IPS-18c (cell line): ENCODE measurements at regions not wholly inside any gene's neighbourhood (a gene's known extent, or its start where the extent isn't known, plus 50 kb on each side); places are given as distances from the start of the nearest gene placed in this dataset.

Experiments
- H3K4me3 ChIP-seq: 2 replicates; pipeline ENCODE4 v1.7.0; 2013; ENCODE audit warnings: low read depth, mild to moderate bottlenecking, low read length, moderate library complexity; ENCODE audit not compliant: insufficient read depth
- H3K9me3 ChIP-seq: one replicate; pipeline ENCODE4 v1.6.1; 2013; ENCODE audit warnings: mild to moderate bottlenecking, low read length, moderate library complexity; ENCODE audit not compliant: control insufficient read depth, insufficient read depth

DNA sequence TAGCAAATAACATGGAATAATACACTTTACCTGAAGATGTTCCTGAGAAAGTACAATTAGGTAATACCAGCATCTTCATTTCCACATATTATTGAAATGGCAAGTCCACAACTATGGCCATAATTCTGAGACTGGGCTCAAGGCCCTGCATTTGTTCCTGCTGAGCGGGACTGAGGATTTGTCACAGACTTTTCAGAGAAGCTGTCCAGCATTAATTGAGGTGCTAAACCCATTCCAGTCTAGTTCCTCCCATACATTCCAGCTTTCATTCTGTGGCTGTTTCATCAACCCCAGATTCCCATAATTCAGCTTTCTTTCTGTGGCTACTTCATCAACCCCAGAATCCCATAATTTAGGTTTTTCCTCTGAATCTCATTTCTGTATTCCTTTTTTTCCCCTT is 293.4 kb upstream of the GBE1 start:
- no peaks in the 10 kb centered on the region for H3K9me3 ChIP-seq

DNA sequence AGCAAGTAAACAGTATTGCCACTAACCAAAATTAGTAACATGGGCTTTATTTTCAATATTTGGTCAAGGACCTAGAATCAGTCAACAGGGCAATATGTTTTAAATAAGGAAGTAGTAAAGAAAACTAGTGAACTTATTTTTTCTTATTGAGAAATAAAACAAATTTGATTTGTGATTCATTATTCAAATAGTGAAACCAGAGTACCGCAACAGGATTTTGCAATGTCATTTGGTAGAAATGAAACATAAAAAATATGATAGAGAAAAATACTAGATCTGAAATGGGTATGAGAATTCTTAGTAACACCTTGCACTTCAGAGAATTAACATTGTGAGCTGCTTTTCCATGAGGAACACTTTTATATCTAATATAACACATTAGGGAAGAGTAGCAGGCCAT is 291.8 kb upstream of the GBE1 start:
- H3K9me3 ChIP-seq = no peaks in the 10 kb centered on the region
- H3K4me3 ChIP-seq = no peak overlapping the region

More for the DNA sequence above, 293.4 kb upstream of the GBE1 start:
- no peak overlapping the region for H3K4me3 ChIP-seq

DNA sequence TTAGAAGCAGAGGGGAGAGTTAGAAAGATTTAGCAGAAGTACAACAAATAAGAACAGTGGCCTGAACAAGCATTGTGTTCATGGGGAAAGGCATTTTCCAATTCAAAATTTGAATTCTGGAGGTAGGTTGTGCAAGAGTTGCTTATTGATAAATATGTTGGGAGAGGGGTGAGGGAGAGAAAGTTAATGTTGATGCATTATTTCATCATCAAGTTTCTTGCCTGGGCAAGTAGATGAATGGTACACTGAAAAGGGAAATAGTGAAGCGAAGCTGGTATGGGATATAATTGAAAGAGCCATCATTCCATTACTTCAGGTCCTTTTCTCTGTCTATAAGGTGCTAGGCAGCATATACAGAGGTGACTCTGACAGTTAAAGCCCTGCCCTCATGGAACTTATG is 288.9 kb upstream of the GBE1 start:
- no peak overlapping the region for H3K4me3 ChIP-seq
- no peaks in the 10 kb centered on the region for H3K9me3 ChIP-seq

DNA sequence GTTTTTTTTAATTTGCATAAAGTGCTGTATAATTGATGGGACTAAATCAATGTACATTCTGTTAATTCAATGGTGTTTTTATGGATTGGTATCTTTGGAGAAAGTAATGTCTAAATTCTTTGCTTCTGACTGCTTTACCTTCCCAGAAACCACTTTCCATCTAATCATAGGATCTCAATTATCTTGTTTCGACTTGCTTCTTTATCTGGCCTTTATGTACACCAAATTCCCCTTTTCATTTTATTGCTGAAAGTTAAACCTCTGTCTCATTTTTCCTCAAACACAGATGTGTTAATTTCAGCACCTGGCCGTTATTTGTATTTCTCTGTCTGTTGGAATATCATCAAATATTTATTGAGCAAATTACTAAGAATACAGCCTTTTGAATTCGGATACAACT is 287.3 kb upstream of the GBE1 start:
- no peak overlapping the region for H3K4me3 ChIP-seq
- H3K9me3 ChIP-seq = no peaks in the 10 kb centered on the region

DNA sequence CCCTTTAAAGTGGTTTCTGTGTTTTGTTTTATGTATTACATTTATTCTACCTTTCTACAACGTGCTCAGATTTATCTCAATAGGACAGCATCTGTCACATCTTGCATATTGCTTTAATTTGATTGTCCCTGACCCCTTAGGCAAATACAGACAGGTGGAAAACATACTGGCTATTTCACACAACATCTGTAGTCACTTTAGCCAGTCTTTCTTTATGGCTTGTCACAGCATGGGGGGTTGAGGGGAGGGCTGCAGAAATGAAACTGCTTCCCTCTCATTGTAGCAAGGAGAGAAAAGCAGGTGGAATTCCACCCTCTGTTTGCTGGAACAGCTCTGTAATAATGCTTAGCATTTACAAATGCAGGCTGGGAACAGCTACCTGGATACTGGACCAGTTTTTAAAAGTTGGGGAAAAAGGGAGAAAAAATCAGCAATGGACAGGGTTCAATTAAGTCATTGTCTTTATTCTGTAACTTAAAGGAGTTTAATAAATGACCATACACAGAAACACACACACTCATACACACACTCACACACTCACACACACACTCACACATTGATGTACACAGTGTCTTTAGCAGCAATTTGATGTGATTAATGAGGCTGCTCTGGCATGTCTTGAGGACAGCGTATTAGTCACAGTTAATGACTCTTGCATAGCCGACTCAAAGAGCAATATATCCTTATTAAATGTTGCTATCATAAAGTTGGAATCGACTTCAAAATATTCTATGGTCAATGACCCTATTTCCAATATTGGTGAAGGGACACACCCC is 283.7 kb upstream of the GBE1 start:
- Histone ChIP-seq H3K4me3 (no peak overlapping the region), H3K9me3 (no peaks in the 10 kb centered on the region)

DNA sequence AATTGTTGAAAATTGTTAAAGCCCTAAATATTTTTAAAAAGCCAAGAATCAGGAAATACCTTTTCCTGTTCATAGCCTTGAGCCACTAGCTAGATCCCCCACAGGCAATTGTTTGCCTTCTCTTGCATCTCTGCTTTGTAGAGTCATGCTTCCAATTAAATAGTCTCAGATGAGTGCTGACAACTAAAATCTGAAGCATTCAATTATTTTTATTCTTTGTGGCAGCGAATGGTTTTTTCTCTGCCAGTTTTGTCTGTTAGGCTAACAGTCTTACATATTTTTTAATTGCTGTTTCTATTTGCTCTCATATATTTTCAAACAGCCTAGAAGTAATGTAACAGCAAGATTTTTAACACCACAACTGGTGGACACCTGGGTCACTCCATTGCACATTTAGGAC is 277.1 kb upstream of the GBE1 start:
- H3K4me3 ChIP-seq = no peak overlapping the region

DNA sequence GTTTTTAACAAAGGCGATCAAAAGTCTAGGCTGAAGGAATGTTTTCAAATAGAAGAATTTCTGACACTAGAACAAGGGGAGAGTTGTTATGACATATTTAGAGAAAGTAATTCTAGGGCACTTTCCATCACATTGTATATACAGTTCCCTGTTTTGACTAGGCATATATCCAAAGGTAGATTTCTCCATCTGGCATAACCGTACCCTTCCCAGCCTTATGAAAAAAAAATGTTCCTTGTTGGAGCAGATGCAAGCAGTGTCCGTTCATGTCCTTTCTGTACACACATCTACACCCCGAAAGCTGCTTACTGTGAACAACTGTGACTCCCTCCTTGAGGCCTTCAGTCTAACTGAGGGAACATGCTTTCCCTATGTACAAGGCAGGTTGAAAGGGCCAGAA is 271.7 kb upstream of the GBE1 start:
- Histone ChIP-seq H3K9me3 (no peaks in the 10 kb centered on the region), H3K4me3 (no peak overlapping the region)

More for the DNA sequence above, 277.1 kb upstream of the GBE1 start:
- H3K9me3 ChIP-seq = no peaks in the 10 kb centered on the region

DNA sequence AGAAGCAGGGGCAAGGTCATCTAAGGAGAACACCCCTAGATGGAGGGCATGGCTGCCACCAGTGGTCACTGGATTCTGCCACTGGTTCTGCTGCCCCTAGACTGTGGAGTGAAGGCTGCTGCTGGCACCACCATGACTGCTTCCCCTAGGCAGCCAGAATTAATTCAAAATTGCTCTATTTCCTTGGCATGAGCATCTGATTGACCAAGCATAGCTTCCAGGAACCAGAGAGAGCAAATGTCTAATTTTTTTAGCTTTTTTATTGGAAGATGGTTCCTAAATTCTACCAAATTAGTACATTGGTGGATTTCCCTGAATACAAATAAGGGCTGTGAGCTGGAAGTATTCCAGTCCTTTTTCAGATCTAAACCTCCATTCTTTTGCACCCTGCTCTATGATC is 270.2 kb upstream of the GBE1 start:
- no peak overlapping the region for H3K4me3 ChIP-seq
- no peaks in the 10 kb centered on the region for H3K9me3 ChIP-seq

DNA sequence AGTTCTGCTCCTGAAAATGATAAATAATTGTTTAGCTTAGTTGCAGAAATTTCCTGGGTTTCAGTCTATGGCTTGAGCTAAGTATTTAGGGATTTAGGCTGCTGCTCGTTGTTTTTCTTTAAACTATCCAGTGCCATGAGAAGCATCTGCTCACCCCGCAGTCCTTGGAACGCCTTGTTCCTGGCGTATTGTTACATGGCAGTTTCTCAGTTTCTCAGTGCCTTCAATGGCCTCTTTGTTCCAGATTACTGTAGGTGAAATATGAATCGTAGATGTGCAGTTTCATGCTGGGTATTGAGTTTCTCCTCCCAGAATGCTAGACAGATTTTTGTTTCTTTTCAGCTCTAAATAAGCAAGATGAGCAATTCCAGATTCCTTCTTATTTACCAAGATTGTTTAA is 269.5 kb upstream of the GBE1 start:
- no peak overlapping the region for H3K4me3 ChIP-seq
- H3K9me3 ChIP-seq = no peaks in the 10 kb centered on the region

DNA sequence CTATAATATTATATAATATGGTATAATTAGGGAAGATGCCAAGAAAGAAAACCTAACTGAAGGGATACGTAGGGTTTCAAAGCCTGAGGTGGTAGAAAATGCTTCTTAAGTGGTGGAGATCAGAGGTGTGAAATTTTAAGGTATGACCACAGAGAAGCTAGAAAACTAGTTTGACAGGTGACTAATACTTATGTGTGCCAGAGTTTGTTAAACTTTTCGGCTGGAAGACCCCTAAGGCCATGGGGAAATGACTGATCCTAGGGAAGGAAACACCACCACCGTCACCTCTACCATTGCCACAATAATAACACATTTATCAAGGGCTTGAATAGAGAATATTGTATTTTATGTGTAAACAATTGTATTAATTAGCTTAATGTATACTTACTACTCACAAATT is 261.4 kb upstream of the GBE1 start:
- Histone ChIP-seq H3K9me3 (no peaks in the 10 kb centered on the region), H3K4me3 (no peak overlapping the region)

DNA sequence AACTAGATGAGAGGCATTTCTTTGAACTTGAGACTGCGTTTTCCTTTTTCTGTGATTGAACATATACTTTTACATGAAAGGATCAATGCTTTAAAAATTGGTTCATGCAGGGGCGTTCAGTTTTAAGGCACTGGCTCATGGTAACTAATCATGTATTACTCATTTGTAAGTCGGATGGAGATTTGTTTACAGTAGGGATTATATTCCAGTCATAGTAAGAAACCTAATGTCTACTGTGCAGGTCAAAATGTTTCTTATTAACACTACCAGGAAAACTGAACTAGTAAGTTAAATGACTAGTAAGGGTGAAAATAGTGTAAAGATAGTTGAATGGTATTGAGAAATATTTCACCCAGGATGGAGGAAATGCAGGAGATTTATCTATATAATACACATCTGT is 258.8 kb upstream of the GBE1 start:
- no peaks in the 10 kb centered on the region for H3K9me3 ChIP-seq
- no peak overlapping the region for H3K4me3 ChIP-seq

DNA sequence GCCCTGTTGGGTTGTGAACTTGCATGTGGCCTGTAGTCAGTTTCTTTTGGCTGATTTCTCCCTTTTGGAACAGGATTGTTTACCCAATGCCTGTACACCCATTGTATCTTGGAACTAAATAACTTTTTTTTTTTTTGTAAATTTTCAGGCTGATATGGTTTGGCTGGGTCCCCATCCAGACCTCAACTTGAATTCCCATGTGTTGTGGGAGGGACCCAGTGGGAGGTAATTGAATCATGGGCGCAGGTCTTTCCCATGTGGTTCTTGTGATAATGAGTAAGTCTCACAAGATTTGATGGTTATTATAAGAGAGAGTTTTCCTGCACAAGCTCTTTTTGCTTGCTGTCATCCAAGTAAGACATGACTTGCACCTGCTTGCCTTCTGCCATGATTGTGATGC is 253.8 kb upstream of the GBE1 start:
- Histone ChIP-seq H3K4me3 (no peak overlapping the region), H3K9me3 (no peaks in the 10 kb centered on the region)

DNA sequence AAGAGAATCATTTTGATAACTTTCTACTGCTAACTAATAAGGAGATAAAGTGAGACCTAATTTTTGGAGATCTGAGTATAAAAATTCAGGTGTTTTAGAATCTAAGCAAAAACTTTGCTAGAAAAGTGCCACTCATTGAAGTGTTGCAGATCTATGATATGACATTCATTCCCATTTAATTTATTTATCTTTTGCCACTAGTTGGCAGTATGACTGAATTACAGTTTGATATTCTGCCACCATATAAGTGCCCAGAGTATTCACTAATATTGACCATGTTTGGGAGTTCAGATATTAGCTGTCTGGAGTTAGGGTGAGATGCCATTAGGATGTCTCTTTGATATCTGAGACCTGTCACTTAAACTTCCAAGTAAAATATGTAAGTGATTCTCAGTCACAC is 251.3 kb upstream of the GBE1 start:
- H3K4me3 ChIP-seq = no peak overlapping the region
- no peaks in the 10 kb centered on the region for H3K9me3 ChIP-seq

DNA sequence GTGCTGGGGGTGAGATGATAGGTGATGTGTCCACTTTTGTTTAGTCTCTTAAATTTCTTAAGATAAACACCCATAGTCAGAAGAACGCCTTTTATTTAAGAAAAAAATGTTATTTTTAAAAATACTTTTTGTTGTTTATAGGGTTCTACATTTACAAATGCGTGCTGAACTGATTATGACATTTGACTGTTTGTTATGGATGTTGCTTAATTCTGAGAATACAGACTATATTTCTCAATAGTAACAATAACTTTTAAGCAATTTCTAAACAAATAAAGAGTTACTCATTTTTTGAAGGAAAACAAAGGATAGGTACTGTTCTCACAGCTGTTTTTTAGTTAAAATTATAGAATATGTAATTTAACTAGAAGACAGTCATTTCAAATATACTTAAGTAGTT is 249.9 kb upstream of the GBE1 start:
- H3K4me3 ChIP-seq = no peak overlapping the region
- peaks cover 3% of the 10 kb centered on the region for H3K9me3 ChIP-seq

DNA sequence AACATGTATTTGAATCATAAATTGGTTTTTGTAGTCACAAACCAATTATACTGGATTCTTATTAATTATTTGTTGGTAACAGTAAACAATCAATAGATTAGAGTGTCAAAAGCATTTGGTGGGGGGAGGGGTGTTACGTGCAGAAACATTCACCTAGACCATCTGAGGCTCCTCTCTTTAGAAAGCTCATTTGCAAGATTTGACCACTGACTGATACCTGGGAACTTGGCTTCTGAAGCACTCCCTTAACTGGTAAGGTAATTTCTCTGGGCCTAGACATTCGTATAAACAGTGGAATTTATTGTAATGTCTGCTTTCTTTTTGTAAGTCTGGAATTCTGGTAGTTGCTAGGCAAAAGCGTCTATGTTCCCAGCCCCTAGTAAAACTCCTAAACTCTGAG is 243.8 kb upstream of the GBE1 start:
- no peak overlapping the region for H3K4me3 ChIP-seq
- H3K9me3 ChIP-seq = peaks cover 3% of the 10 kb centered on the region

DNA sequence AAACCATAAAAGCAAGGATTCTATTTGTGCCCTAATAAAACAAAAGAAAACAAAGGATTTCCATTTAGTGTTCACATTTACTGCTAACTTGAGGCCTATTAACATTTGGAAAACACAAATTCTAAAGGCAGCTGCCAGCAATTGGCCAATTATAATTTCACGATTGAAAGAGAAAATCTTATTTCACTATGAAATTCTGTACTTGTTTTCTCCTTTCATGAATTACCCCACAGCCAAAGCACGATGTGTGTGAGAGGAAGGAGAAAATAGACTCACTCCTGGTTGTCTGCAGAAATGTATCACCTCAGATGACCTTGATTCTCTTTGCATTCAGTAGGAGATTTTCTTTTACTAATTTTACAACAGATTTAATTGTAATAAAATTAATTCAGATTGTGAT is 242.8 kb upstream of the GBE1 start:
- Histone ChIP-seq H3K4me3 (no peak overlapping the region), H3K9me3 (peaks cover 3% of the 10 kb centered on the region)

DNA sequence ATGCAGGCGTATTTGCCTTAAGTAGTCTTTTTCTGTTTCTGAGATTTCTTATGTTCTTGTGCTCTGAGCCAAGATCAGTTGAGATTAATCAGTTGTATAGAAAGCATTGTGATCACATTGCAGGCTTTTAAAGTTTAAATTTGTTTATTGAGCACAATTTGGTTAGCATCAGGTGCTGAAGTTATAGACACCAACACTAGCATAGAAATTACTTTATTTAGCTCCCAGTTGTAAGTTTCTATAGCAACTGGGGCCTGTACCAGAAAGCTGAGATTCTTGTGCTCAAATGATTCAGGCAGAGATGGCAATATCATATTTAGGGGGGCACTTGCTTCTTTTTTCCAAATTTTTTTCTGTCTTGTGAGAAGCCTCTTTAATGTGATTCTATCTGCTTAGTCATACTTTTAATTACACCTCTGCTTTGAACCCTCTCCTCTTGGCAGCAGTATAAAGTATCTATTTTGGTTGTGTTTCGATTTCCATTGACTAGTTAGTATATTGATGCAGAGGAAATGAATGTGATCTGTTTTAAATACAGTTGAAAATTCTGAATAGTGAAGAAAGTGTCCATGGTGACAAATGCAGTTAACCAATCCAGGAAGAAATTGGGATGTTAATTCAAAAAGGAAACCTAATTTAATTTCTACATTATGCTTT is 241.7 kb upstream of the GBE1 start:
- no peak overlapping the region for H3K4me3 ChIP-seq
- H3K9me3 ChIP-seq = peaks cover 3% of the 10 kb centered on the region

DNA sequence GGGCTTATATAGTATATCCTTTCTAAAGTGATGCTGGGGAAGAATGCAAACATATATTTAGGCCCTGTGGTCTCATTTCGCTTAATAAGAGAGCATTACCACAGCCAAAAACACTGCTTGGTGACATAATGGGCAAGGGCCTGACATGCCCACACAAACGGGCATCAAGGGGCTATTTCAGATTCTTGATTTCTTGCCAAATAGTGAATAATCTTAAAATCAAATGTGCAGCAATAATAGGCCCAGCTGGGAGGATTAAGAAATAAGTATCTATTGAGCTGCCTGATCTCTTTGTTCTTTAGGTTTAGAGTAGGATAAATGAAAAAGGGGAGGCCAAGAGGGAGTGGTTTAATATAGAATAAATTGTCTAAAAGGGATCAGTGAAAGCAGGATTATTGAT is 241.0 kb upstream of the GBE1 start:
- H3K4me3 ChIP-seq = no peak overlapping the region

More for the DNA sequence above, 241.0 kb upstream of the GBE1 start:
- H3K9me3 ChIP-seq = peaks cover 2% of the 10 kb centered on the region
